Activated gamma-delta T cell treated with Interleukin-2 at 50 U/mL for 16 hours (primary cell): ENCODE measurements at regions not wholly inside any gene's neighbourhood (a gene's known extent, or its start where the extent isn't known, plus 50 kb on each side); places are given as distances from the start of the nearest gene placed in this dataset.
"Not testable (repeated sequence)": the region's sequence is repeated elsewhere in the genome, so short reads cannot be mapped to it uniquely, and the experiment has no call there.

Experiments
- DNase-seq: peaks from one replicate; pipeline ENCODE4 v3.0.0-alpha.2; 2020

GRCh38 chr4:77451530-77451929 is 154.1 kb upstream of the CXCL13 start:
- DNase-seq = no peak

- not testable (repeated sequence) for DNase-seq
Observed at GRCh38 chr4:77452117-77452516, 153.5 kb upstream of the CXCL13 start.

- DNase-seq = no peak
Observed at GRCh38 chr4:77453911-77454310, 151.7 kb upstream of the CXCL13 start.

- no peak for DNase-seq
Observed at GRCh38 chr4:77454858-77455257, 150.8 kb upstream of the CXCL13 start.

GRCh38 chr4:77464100-77464499 is 141.5 kb upstream of the CXCL13 start:
- DNase-seq = not testable (repeated sequence)

GRCh38 chr4:77465271-77465670 is 140.3 kb upstream of the CXCL13 start:
- no peak for DNase-seq

GRCh38 chr4:77466430-77466829 is 139.2 kb upstream of the CXCL13 start:
- no peak for DNase-seq

GRCh38 chr4:77471821-77472495 is 133.7 kb upstream of the CXCL13 start:
- no peak for DNase-seq

- DNase-seq = no peak
Observed at GRCh38 chr4:77473509-77473908, 132.1 kb upstream of the CXCL13 start.

- no peak for DNase-seq
Observed at GRCh38 chr4:77481856-77482255, 123.8 kb upstream of the CXCL13 start.

GRCh38 chr4:77488882-77489281 is 116.7 kb upstream of the CXCL13 start:
- no peak for DNase-seq

- no peak for DNase-seq
Observed at GRCh38 chr4:77493120-77493752, 112.4 kb upstream of the CXCL13 start.

- no peak for DNase-seq
Observed at GRCh38 chr4:77493829-77494551, 111.6 kb upstream of the CXCL13 start.

GRCh38 chr4:77496457-77496856 is 109.2 kb upstream of the CXCL13 start:
- DNase-seq = no peak

GRCh38 chr4:77500801-77501200 is 104.8 kb upstream of the CXCL13 start:
- no peak for DNase-seq

GRCh38 chr4:77501240-77501639 is 104.4 kb upstream of the CXCL13 start:
- DNase-seq = no peak

GRCh38 chr4:77501851-77502250 is 103.8 kb upstream of the CXCL13 start:
- no peak for DNase-seq

- no peak for DNase-seq
Observed at GRCh38 chr4:77504407-77504806, 101.2 kb upstream of the CXCL13 start.

GRCh38 chr4:77505275-77505957 is 100.2 kb upstream of the CXCL13 start:
- DNase-seq = no peak

- DNase-seq = no peak
Observed at GRCh38 chr4:77505958-77506319, 99.7 kb upstream of the CXCL13 start.

- DNase-seq = no peak
Observed at GRCh38 chr4:77510367-77510766, 95.3 kb upstream of the CXCL13 start.

GRCh38 chr4:77525538-77525937 is 80.1 kb upstream of the CXCL13 start:
- no peak for DNase-seq

- not testable (repeated sequence) for DNase-seq
Observed at GRCh38 chr4:77527900-77528299, 77.7 kb upstream of the CXCL13 start.

GRCh38 chr4:77538144-77538543 is 67.5 kb upstream of the CXCL13 start:
- DNase-seq = no peak
